Stimulated activated CD4-positive, alpha-beta T cell treated with anti-CD3 and anti-CD28 coated beads, Interleukin-4, amount 100 ng/mL, for 48 hours (primary cell): ENCODE measurements at regions not wholly inside any gene's neighbourhood (a gene's known extent, or its start where the extent isn't known, plus 50 kb on each side); places are given as distances from the start of the nearest gene placed in this dataset.
"Not testable (repeated sequence)": the region's sequence is repeated elsewhere in the genome, so short reads cannot be mapped to it uniquely, and the experiment has no call there.

ENCODE experiments used
- DNase-seq, 2 donors: peaks; one replicate each; pipeline ENCODE4 v3.0.0-alpha.2; 2020; ENCODE audit warnings: low read depth in 2 of 2

GRCh38 chrX:15116900-15117299 is 153.0 kb downstream of the ASB9 start:
- DNase-seq: no peak

- DNase-seq: no peak
These were observed 154.9 kb downstream of the ASB9 start for GRCh38 chrX:15114743-15115566.

GRCh38 chrX:15107367-15107988 is 162.4 kb downstream of the ASB9 start:
- no peak for DNase-seq

- no peak for DNase-seq
These were observed 171.4 kb downstream of the ASB9 start for GRCh38 chrX:15098505-15098904.

- DNase-seq: no peak
These were observed 182.1 kb downstream of the ASB9 start for GRCh38 chrX:15087747-15088146.

- DNase-seq: no peak
These were observed 196.6 kb downstream of the ASB9 start for GRCh38 chrX:15073313-15073712.

GRCh38 chrX:15072880-15073279 is 197.0 kb downstream of the ASB9 start:
- no peak for DNase-seq

- DNase-seq: no peak
These were observed 197.6 kb downstream of the ASB9 start for GRCh38 chrX:15072259-15072658.

- no peak for DNase-seq
These were observed 186.3 kb downstream of the MOSPD2 start for GRCh38 chrX:15059474-15059873.

GRCh38 chrX:15056044-15056443 is 182.8 kb downstream of the MOSPD2 start:
- no peak for DNase-seq

- no peak for DNase-seq
These were observed 182.1 kb downstream of the MOSPD2 start for GRCh38 chrX:15055146-15055930.

- DNase-seq: no peak
These were observed 177.2 kb downstream of the MOSPD2 start for GRCh38 chrX:15050395-15050794.

- DNase-seq: no peak
These were observed 170.3 kb downstream of the MOSPD2 start for GRCh38 chrX:15043538-15043937.

GRCh38 chrX:15033917-15034316 is 160.7 kb downstream of the MOSPD2 start:
- no peak for DNase-seq

- no peak for DNase-seq
These were observed 144.3 kb downstream of the MOSPD2 start for GRCh38 chrX:15017491-15017890.

GRCh38 chrX:15016051-15016450 is 142.8 kb downstream of the MOSPD2 start:
- DNase-seq: no peak

GRCh38 chrX:15014281-15014680 is 141.1 kb downstream of the MOSPD2 start:
- DNase-seq: no peak

- no peak for DNase-seq
These were observed 140.2 kb downstream of the MOSPD2 start for GRCh38 chrX:15013461-15013860.

- no peak for DNase-seq
These were observed 124.0 kb downstream of the MOSPD2 start for GRCh38 chrX:14997271-14997670.

- DNase-seq: not testable (repeated sequence)
These were observed 111.2 kb downstream of the MOSPD2 start for GRCh38 chrX:14984425-14984824.
